ENCODE measurements at regions not wholly inside any gene's neighbourhood (a gene's known extent, or its start where the extent isn't known, plus 50 kb on each side); places are given as distances from the start of the nearest gene placed in this dataset.

GRCh38 chr1:102726417-102726816 is 381.9 kb downstream of the COL11A1 start:
- CTCF ChIA-PET: no interaction called here

More at GRCh38 chr1:102726417-102726816, 381.9 kb downstream of the COL11A1 start:
- no peak overlapping the region for H4K5ac ChIP-seq (ENCODE audit: low read depth, low read length)
- no CpG with 5 or more reads among the region's 1 CpG for WGBS, 2 experiments (ENCODE audit: extremely low coverage in 2 of 2, insufficient read length in 1 of 2)
- TF ChIP-seq BHLHE40 (IDR thresholded peaks at IDR 0.05; ENCODE audit: low read depth, low read length): no peak
- TF ChIP-seq CEBPB (IDR thresholded peaks at IDR 0.05; ENCODE audit: low read depth, low read length): no peak
- no peak for TF ChIP-seq ELK1 (IDR thresholded peaks at IDR 0.05; ENCODE audit: borderline replicate concordance, low read depth, low read length)
- no peak for TF ChIP-seq CHD1 (IDR thresholded peaks at IDR 0.05; ENCODE audit: low read depth, low read length)
- no peak for TF ChIP-seq SMC3 (IDR thresholded peaks at IDR 0.05; ENCODE audit: low read depth, low read length)
- no peak for TF ChIP-seq USF2 (IDR thresholded peaks at IDR 0.05; ENCODE audit: low read depth, low read length)
- TF ChIP-seq RCOR1 (IDR thresholded peaks at IDR 0.05; ENCODE audit: insufficient replicate concordance, low read length): no peak
- no peak for TF ChIP-seq MAFK (IDR thresholded peaks at IDR 0.05; ENCODE audit: low read depth, low read length)
- TF ChIP-seq POLR2A (IDR thresholded peaks at IDR 0.05; ENCODE audit: low read depth, low read length): no peak
- TF ChIP-seq MAZ (IDR thresholded peaks at IDR 0.05; ENCODE audit: borderline replicate concordance, low read depth, low read length): no peak
- TF ChIP-seq FOS (IDR thresholded peaks at IDR 0.05; ENCODE audit: low read depth, low read length): no peak
- TF ChIP-seq NFE2L2 (IDR thresholded peaks at IDR 0.05; ENCODE audit: low read depth, low read length): no peak
- no peaks in the 10 kb centered on the region for H3K9me1 ChIP-seq (ENCODE audit: insufficient read depth, low read length)
- H2BK120ac ChIP-seq (ENCODE audit: low read depth, low read length): no peak overlapping the region
- no peak overlapping the region for H2AFZ ChIP-seq (replicated peaks; ENCODE audit: low read length, poor library complexity)
- no peak overlapping the region for H2BK5ac ChIP-seq (ENCODE audit: low read depth, low read length, poor library complexity, severe bottlenecking)
- H2BK15ac ChIP-seq (ENCODE audit: low read depth, low read length): no peak overlapping the region
- no peak overlapping the region for H2BK20ac ChIP-seq (ENCODE audit: low read depth, low read length)
- H3K36me3 ChIP-seq (ENCODE audit: control insufficient read depth, insufficient read depth, low read length): no peaks in the 10 kb centered on the region
- dilution Hi-C loops (cut with HindIII; ENCODE audit: low sequenced_read_pairs, unreplicated experiment): no loop called here
- no peak overlapping the region for H2AK5ac ChIP-seq (ENCODE audit: low read depth, low read length)
- intact Hi-C loops (cut with micrococcal nuclease): no loop called here
- no peaks in the 10 kb centered on the region for H4K20me1 ChIP-seq (ENCODE audit: insufficient read depth, low read length)
- ATAC-seq (ENCODE audit: low read depth) (no peak), DNase-seq (no peak)
- POLR2A ChIA-PET (ENCODE audit: unreplicated experiment): no interaction called here
- in situ Hi-C loops (cut with MboI; ENCODE audit: low sequenced_read_pairs): no loop called here
- no peak overlapping the region for H4K91ac ChIP-seq (ENCODE audit: insufficient read depth, low read depth, low read length)
- no peaks in the 10 kb centered on the region; the same call in 1 of the 2 replicates for H3K27me3 ChIP-seq (ENCODE audit: control insufficient read depth, insufficient read depth, low read length)
- H3K18ac ChIP-seq (ENCODE audit: low read depth, low read length): no peak overlapping the region
- no peaks in the 10 kb centered on the region for H3K79me1 ChIP-seq (ENCODE audit: low read depth in 1 of 2, low read length in 2 of 2)
- H3K9me3 ChIP-seq (ENCODE audit: control insufficient read depth, insufficient read depth, low read length): no peaks in the 10 kb centered on the region
- H3K4me2 ChIP-seq (ENCODE audit: low read depth, low read length): no peak overlapping the region
- H3K9ac ChIP-seq (ENCODE audit: low read depth, low read length): no peak overlapping the region
- no peak overlapping the region for H3K23ac ChIP-seq (ENCODE audit: low read depth, low read length)
- BruUV-seq (replicated peaks): no TSS peak
- H2AK9ac ChIP-seq (replicated peaks; ENCODE audit: low read depth, low read length, poor library complexity): no peak overlapping the region
- H4K8ac ChIP-seq (ENCODE audit: low read depth in 2 of 2, low read length in 2 of 2): no peak overlapping the region
- H3K4ac ChIP-seq (ENCODE audit: low read depth, low read length): no peak overlapping the region
- H3K4me3 ChIP-seq (ENCODE audit: insufficient read depth, low read depth, low read length): no peak overlapping the region
- no peaks in the 10 kb centered on the region for H3K4me1 ChIP-seq (ENCODE audit: control insufficient read depth, insufficient read depth, low read length)
- H3K56ac ChIP-seq (ENCODE audit: extremely low read depth, insufficient read depth, low read length): no peak overlapping the region
- no peak overlapping the region for H3K27ac ChIP-seq (ENCODE audit: insufficient read depth, low read length)
- no peak overlapping the region for H3K14ac ChIP-seq (replicated peaks; ENCODE audit: low read depth, low read length)
